GM12891 (cell line): ENCODE measurements at regions not wholly inside any gene's neighbourhood (a gene's known extent, or its start where the extent isn't known, plus 50 kb on each side); places are given as distances from the start of the nearest gene placed in this dataset.

Experiments used
- PAX5 ChIP-seq: IDR thresholded peaks from 2 replicates; pipeline ENCODE4 v1.6.1; 2011; ENCODE audit warnings: low read length, moderate library complexity, mild to moderate bottlenecking; ENCODE audit not compliant: insufficient read depth, severe bottlenecking
- POLR2A ChIP-seq: IDR thresholded peaks from 2 replicates; pipeline ENCODE4 v1.6.1; 2011; ENCODE audit warnings: low read depth, low read length, control low read depth
- POLR2AphosphoS5 ChIP-seq: IDR thresholded peaks from 2 replicates; pipeline ENCODE4 v1.6.1; 2011; ENCODE audit warnings: low read depth, low read length, control low read depth
- POU2F2 ChIP-seq: IDR thresholded peaks from 2 replicates; pipeline ENCODE4 v1.6.1; 2011; ENCODE audit warnings: low read depth, mild to moderate bottlenecking, control low read depth, low read length, moderate library complexity
- TAF1 ChIP-seq: IDR thresholded peaks from 2 replicates; pipeline ENCODE4 v1.6.1; 2011; ENCODE audit warnings: low read depth, low read length, control low read depth

- no peak for TF ChIP-seq POLR2A
- no peak for TF ChIP-seq TAF1
- TF ChIP-seq POLR2AphosphoS5: no peak
- TF ChIP-seq POU2F2: no peak
- TF ChIP-seq PAX5: no peak
These were observed 60.9 kb upstream of the IL1R1 start for GRCh38 chr2:102081606-102082005.
